Activated T-cell treated with anti-CD3 and anti-CD28 coated beads, Interleukin-2, amount 50 U/mL, for 48 hours (primary cell): ENCODE measurements at regions not wholly inside any gene's neighbourhood (a gene's known extent, or its start where the extent isn't known, plus 50 kb on each side); places are given as distances from the start of the nearest gene placed in this dataset.
A peak's percentile ranks its signal among the peaks of the same experiment; 100 is the strongest.

ENCODE experiments used
- DNase-seq, 2 experiments: peaks; one replicate each; pipeline ENCODE4 v3.0.0-alpha.2; 2020

DNA sequence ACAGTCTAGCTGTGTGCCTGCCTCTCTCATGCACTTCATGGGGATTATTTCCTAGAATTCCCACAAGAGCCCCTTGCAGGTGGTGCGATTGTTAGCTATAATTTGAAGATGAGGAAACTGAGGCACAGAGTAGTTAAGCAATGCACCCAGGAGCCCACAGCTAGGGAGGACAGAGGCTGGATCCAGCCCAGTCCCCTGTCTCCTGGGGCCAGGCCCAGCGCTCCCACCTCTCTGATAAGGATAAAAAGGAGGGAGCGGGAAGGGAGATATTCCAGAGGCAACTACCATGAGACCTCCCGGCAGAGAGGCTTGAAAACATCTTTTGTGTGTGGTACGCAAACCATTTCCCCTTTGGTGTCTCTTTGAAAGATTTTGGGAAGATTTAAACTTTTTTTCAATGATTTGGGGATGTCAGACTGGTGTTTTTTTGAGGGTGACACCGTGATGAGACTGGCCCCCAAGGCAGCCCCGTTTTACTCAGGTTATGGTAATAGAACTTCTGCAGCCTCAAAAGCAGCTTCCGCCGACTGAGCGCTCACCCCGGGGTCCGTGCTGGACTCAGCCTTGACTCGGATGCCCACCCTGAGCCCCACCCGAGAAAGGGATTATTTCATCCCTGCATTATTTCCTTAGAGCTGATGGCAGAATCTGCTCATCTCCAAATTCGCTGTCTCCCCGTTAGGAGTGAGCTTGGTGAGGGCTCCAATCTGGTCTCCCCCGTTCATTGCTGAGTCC is 144.7 kb upstream of the IER5L start:
- DNase-seq: no peak

DNA sequence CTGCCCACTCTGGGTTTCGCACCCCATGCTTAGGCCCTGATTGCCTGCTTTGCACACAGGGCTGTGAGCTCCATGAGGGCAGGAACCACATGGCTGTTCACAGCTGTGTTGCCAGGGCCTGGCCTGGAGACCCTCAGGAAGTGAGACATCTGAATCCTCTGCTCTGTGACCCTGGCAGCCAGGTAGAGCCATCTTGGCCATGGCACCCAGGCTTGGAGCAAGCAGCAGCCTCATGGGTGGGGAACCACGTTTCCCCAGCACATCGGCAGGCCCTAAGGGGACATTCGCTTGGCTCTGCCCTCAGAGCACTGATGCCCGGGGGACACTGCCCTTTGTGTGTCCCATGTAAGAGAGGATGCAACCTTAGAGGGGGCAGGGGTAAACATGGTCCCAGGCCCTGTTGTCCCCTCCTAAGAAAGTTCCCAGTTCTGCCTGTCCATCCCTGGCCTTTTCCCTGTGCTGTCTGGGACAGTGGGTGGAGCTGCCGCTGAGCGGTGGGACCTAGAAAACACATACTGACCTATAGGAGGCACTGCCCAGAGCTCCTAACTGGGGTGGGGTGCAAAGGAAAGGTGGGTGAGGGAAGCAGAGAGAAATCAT is 144.1 kb upstream of the IER5L start:
- DNase-seq: no peak

- peak; percentile 20 to 22 for DNase-seq
These were observed 143.4 kb upstream of the IER5L start for GRCh38 chr9:129321286-129322021.

GRCh38 chr9:129320575-129321285 is 142.7 kb upstream of the IER5L start:
- DNase-seq: peak; percentile 59 to 67

- peak in 1 of 2 experiments; percentile 16 for DNase-seq
These were observed 141.9 kb upstream of the IER5L start for GRCh38 chr9:129319938-129320481.

DNA sequence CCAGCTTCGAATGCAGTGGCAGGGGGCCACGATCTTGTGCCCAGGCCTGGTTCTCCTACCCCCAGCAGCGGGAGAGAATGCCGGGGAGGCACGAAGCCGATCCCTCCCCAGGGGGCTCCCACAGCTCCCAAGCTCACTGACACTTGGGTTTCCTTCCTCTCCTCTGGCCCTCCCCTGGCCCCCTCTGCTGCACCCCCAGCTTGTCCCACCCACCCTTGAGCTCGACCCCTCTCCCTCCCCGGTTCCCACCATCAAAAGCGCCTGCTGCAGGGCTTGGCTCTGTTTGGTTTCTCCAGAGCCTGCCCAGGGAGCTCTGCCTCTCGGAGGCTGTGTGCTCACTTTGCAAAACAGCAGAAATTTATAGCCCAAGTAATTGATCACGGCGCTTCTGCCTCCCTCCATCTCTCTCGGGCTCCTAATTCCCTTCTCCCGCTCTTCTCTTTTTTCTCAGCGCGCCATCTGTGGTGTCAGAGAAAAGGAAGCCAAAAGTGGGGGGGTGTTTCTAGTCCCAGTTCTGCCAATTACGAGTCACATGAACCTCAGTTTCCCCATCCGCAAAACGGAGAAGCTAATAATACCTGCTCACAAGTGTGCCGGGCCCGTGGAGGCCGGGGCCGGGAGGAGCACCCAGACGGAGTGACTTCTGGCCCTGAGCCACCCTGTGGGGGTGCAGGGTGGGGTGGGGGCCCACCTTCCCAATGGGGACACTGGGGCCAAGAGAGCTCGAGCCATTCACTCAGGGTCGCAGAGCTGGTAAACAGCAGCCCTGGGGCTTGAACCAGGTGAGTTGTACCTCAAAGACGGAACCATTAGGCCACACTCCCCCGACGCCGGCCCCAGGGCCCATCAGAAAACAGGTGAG is 141.2 kb upstream of the IER5L start:
- peak; percentile 14 to 16 for DNase-seq

DNA sequence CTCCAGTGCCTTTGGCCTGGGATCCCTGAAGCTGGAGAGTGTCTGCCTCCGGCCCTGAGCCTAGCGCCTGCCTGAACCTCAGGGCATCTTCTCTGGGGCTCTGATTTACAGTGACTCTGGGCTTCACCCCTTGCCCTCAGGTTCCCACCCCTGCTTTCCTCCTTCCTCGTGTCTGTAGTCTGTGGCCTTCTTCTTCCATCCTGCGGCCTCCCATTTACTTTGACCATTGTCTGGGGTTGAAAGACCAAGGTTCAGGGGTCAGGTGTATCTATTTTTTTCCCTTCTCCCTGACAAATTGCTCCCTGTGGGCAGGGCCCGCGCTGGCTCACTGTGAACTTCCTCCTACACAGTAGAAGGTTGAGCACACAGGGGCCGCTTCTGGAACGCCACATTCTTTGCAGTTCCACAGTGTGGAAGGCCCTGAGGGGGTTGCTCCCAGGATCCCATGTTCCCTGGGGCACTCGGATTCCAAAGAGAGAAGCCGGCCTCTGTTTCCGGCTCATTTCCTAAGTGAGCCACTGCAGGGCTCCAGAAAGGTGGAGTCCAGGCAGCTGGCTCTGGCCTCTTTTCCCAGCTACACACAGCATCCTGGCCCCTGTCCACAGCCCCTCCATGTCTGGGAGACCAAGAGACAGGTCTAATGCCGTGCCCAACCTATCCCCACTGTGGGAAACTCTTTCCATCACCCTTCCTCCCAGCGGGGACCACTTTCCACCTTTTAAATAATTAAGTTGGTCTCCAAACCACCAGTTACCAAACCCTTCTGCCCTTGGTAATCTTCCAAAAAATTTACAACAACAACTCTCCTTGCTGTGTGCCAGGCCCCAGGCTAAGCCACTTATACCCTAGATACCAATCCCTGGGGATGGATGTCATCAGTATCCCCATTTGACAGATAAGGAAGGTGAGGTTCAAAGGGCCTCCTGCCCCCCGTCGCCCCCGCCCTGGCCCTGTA is 140.3 kb upstream of the IER5L start:
- peak in 1 of 2 experiments; percentile 18 for DNase-seq

DNA sequence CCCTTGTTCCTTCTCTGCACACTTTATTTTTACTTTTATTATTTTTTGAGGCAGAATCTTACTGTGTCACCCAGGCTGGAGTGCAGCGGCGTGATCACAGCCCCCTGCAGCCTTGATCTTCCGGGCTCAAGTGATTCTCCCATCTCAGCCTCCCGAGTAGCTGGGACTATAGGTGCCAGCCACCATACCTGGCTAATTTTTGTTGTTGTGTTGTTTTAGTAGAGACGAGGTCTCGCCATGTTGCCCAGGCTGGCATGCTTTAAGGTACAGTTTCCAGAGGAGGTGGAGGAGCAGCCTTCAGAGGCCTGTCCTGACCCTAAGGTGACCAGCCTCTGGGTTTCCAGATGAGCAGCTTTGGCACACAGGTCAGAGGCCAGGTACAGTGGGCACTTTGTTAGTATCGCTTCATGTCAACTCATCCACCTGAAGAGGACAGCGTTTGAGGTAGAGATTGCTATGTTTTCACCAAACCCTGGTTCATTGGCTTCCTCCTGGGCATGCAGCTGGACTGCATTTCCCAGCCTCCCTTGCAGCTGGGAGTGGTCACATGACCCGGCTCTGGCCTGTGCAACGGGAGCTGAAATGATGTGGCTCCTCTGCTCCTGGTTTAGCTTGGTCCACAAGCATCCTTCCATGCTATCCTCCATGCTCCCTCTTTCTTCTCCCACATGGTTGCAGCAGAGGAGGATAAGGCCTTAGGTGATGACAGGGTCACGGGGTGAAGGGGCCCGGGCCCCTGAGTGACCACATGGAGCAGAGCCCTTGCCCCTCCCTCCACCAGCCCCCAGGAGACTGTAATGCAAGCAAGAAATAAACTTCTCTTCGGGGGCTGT is 139.3 kb upstream of the IER5L start:
- DNase-seq: peak; percentile 24 to 47

DNA sequence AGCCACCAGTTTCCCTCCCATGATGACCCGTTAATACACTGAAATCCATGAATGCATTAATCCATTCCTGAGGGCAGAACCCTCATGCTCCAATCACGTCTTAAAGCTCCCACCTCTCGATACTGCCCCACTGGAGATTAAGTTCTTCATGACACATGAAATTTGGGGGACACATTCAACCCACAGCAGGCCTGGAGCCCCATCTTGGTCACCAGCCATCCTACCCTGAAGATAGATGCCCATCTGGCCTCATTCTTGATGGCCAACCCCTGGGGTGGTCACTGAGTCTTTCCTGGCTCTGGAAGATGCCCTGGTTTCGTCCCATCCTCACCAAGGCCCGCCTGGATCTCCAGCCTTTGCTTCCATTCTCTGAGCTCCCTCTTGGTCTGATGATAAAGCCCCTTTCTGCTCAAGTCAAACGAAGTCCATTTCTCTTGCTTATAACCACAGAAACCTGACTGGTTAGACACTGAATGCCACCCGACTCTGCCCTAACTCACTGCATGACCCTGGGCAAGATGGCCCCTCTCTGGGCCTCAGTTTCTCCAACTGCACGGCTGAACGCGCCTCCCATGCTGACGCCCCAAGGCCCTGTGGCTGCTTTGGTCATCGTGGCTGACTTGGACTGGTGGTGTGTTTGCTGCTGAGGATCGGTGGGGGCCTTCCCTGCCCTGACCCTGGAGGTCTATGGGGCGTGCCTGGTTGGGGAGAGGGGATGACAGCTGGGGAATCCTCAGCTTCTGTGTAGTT is 138.4 kb upstream of the IER5L start:
- DNase-seq: peak in 1 of 2 experiments; percentile 7

GRCh38 chr9:129313331-129313955 is 135.4 kb upstream of the IER5L start:
- DNase-seq: peak in 1 of 2 experiments; percentile 8

- DNase-seq: peak in 1 of 2 experiments; percentile 10
These were observed 134.4 kb upstream of the IER5L start for GRCh38 chr9:129312251-129313122.

DNA sequence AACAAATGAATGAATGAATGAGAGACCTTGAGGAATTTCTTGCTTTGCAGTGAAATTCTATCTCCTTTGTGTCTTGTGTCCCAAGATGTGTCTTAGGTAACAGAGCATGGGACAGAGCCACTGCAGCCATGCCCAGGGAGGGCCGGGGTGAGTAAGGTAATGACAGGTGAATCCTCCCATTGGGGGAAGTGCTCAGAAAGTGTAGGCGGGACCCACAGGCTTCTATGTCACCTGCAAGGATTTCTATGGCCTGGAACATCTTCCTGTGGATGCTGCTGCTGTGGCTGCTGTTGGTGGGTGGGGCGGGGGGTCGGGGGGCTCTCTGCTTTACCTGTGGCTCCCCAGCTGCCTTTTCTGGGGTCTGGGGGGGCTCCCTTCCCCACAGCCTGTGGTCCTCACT is 133.6 kb upstream of the IER5L start:
- DNase-seq: no peak

DNA sequence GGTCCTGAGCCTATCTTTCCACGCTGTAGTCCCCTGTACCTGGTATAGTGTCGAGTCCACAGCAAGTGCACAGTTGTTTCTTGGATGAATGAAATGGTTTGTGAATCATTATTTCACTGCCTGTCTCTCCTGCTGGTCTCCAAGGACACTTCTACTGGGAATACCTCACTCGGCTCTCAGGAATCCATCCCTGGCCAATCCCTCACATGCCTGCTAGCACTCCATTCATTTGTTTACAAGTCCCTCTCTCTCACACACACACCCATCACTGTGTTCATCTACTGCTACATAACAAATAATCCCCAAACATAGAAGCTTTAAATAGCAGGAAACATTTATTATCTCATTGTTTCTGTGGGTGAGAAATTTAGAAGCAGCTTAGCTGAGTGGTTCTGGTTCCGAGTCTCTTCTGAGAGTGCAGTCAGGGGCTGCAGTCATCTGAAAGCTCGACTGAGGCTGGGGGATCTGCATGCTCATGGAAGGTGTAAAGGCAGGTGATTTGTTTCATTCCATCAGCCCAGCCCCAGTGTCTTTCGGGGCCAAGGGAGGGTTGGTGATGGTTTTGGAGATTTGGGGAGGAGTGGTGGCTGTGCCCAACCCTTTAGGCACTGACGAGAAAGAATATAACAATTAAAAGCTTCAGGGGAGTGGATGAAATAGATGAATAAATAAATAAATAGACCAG is 132.7 kb upstream of the IER5L start:
- DNase-seq: no peak

DNA sequence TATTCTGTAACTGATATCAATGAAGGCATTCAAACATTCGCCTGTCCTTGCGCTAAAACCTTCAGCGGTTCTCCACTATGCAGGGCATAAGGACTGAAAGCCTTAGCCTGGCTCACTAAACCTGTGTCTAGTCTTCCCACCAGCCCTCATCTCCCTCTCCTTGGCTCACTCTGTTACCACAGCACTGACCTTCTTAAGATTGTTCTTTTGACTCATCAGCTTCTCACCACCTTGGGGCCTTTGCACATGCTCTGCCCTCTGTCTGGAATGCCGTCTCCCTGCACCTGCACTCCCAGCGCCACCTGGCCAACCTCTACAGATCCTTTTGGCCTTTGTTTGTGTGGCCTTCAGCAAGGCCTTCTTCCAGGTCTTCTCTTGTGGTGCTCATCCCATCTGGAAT is 131.8 kb upstream of the IER5L start:
- peak in 1 of 2 experiments; percentile 11 for DNase-seq

DNA sequence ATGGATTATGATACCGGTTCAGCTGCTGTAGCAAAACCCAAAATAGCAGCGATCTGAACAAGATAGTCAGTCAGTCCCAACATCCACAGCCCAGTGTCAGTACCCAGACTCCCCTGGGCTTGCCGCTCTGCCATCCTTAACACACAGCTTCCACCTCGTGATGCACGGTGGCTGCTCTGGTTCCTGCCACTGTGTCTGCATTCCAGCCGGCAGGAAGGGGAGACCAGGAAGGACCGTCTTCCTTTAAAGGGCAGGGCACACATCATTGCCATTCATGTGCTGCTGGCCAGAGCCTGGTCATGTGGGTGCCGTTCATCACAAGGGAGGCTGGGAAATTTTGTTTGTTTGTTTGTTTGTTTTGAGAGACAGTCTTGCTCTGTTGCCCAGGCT is 131.0 kb upstream of the IER5L start:
- peak; percentile 6 to 7 for DNase-seq

GRCh38 chr9:129307227-129307970 is 129.3 kb upstream of the IER5L start:
- DNase-seq: peak in 1 of 2 experiments; percentile 15
